ENCODE measurements at regions not wholly inside any gene's neighbourhood (a gene's known extent, or its start where the extent isn't known, plus 50 kb on each side); places are given as distances from the start of the nearest gene placed in this dataset.
"Not testable (repeated sequence)": the region's sequence is repeated elsewhere in the genome, so short reads cannot be mapped to it uniquely, and the experiment has no call there.

- FAIRE-seq (no peak), DNase-seq (ENCODE audit: insufficient read length, low spot score) (no peak)
- no peak for TF ChIP-seq CTCF (IDR thresholded peaks at IDR 0.05; ENCODE audit: insufficient read depth, missing control alignments)
Observed at GRCh38 chr20:53734006-53734688, 140.5 kb upstream of the ZNF217 start.

- no peak for TF ChIP-seq CTCF (IDR thresholded peaks at IDR 0.05; ENCODE audit: insufficient read depth, missing control alignments)
- FAIRE-seq (no peak), DNase-seq (ENCODE audit: insufficient read length, low spot score) (no peak)
Observed at GRCh38 chr20:53731595-53731994, 138.0 kb upstream of the ZNF217 start.

GRCh38 chr20:53728359-53728758 is 134.7 kb upstream of the ZNF217 start:
- DNase-seq (ENCODE audit: insufficient read length, low spot score) (no peak), FAIRE-seq (no peak)
- no peak for TF ChIP-seq CTCF (IDR thresholded peaks at IDR 0.05; ENCODE audit: insufficient read depth, missing control alignments)

GRCh38 chr20:53727239-53727638 is 133.6 kb upstream of the ZNF217 start:
- not testable (repeated sequence) for FAIRE-seq; DNase-seq (ENCODE audit: insufficient read length, low spot score)

- FAIRE-seq (no peak), DNase-seq (ENCODE audit: insufficient read length, low spot score) (no peak)
- no peak for TF ChIP-seq CTCF (IDR thresholded peaks at IDR 0.05; ENCODE audit: insufficient read depth, missing control alignments)
Observed at GRCh38 chr20:53725575-53725970, 131.9 kb upstream of the ZNF217 start.

- DNase-seq (ENCODE audit: insufficient read length, low spot score) (no peak), FAIRE-seq (no peak)
- TF ChIP-seq CTCF (IDR thresholded peaks at IDR 0.05; ENCODE audit: insufficient read depth, missing control alignments), result no peak
Observed at GRCh38 chr20:53723621-53724020, 130.0 kb upstream of the ZNF217 start.

GRCh38 chr20:53723045-53723444 is 129.4 kb upstream of the ZNF217 start:
- FAIRE-seq (no peak), DNase-seq (ENCODE audit: insufficient read length, low spot score) (no peak)
- no peak for TF ChIP-seq CTCF (IDR thresholded peaks at IDR 0.05; ENCODE audit: insufficient read depth, missing control alignments)

Data from D721Med (cell line).